ENCODE measurements at regions not wholly inside any gene's neighbourhood (a gene's known extent, or its start where the extent isn't known, plus 50 kb on each side); places are given as distances from the start of the nearest gene placed in this dataset.

DNA sequence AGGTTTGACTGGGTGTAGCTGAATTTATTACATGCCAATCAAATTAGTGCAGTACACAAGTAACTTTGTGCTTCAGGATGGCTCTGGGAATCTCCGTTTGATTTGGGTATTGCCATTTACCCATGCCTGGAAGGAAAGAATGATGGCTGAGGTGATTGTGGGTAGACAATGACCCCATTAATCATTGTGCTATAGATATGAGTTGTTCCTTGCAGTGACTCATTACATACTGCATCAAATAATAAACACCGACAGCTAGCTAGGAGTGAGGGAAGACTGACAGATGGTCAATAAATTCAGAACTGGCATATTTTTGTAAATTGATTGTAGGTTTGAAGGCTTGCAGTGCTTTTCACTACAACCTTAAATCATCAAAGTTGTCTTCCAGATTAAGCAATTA, 1069.5 kb downstream of the DIAPH3 start:
- TF ChIP-seq, protein P1, sequence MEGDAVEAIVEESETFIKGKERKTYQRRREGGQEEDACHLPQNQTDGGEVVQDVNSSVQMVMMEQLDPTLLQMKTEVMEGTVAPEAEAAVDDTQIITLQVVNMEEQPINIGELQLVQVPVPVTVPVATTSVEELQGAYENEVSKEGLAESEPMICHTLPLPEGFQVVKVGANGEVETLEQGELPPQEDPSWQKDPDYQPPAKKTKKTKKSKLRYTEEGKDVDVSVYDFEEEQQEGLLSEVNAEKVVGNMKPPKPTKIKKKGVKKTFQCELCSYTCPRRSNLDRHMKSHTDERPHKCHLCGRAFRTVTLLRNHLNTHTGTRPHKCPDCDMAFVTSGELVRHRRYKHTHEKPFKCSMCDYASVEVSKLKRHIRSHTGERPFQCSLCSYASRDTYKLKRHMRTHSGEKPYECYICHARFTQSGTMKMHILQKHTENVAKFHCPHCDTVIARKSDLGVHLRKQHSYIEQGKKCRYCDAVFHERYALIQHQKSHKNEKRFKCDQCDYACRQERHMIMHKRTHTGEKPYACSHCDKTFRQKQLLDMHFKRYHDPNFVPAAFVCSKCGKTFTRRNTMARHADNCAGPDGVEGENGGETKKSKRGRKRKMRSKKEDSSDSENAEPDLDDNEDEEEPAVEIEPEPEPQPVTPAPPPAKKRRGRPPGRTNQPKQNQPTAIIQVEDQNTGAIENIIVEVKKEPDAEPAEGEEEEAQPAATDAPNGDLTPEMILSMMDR (conservative IDR thresholded peaks at IDR 0.05; ENCODE audit: low read depth, low read length): no peak
- no peak for DNase-seq (ENCODE audit: low read depth)
- H3K4me3 ChIP-seq (ENCODE audit: low read length): no peak overlapping the region

DNA sequence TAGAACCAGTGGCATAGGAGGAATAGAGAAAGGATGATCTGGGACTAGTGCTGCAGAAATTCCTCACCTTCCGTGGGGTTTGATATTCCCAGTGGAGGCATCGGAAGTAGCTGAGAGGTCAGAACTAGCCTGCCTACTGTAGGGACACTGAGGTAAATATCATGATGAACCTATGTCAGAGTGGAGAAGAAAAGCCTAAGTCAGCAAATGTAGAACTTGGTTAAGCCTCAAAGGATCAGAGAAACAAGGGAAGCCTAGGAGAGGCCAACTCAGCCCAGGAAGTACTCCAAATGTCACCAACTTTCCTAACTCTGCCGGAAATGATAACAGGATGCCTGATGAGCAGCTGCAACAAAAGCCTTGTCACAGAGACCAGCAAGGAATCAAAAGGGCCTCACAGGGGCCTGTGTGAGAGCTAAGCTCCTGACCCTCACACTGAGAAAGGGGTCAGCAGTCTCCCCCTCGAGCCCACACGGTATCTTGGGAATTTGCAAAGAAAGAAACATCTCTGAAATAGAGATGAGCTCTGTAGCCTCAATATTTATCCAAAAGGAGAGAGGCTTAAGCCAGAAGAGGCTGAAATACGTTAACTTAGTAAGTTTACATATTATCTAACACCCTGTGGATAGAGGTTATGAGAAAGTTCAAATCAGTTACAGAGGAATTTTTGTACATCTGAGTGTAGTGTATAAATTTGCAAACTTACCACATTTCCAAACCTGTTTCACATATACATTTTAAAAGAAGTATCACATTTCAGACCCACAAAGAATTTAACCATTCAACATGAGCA, 1064.3 kb downstream of the DIAPH3 start:
- TF ChIP-seq, protein P1 (conservative IDR thresholded peaks at IDR 0.05; ENCODE audit: low read depth, low read length): no peak
- H3K4me3 ChIP-seq (ENCODE audit: low read length): no peak overlapping the region
- DNase-seq (ENCODE audit: low read depth): no peak

DNA sequence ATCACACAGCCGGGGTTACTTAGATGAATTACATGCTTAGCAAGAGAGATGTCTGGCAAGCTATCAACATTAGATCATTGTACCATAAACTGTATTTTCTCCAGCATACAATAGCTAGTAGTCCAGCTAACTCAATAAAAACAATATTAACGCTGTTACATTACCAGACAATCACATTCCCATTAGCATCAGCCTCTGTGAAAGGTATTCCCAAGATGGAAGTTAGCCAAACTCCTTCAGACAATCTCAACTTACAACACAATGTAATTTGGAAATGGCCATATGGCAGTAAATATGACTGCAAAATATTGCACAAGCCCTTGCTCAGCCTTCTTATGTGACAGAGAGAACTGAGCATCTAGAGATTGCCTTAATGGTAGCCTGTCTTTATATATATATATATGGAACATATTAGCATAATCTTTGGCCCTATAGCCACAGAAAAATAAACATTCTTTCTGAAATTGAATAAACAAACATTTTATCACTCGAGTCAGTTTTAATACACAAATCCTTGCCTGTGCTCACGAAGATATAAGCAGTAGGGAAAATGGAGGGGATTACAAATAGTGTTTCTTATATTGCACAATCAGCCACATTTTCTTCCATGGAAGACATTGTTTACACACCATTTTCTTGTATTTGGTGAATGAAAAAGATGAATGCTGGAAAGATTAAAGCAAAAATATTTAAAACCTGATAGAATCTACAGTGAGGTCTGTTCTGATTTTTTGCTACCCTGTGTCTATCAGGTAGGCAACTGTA, 1060.5 kb downstream of the DIAPH3 start:
- TF ChIP-seq, protein P1 (conservative IDR thresholded peaks at IDR 0.05; ENCODE audit: low read depth, low read length): no peak
- no peak for DNase-seq (ENCODE audit: low read depth)
- H3K4me3 ChIP-seq (ENCODE audit: low read length): no peak overlapping the region

DNA sequence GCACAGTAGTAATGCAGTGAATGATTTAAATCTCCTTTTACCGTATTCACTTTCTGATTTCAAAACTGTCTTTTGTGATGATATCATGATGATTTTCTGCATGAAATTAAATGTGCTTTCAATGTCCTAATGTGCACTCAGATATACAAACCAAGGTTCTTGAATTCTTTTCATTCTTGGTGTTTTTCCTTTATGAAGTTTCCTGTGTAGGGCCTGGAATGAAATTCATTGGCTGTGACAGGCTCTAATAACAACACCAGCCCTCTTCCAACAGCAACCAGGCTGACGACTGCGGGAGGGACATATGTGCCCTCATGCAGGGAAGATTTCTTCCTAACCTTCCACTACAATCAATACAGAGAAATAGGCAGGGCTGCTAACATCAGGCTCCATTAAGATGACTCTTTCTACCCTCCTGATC, 1052.0 kb downstream of the DIAPH3 start:
- peak; percentile 55 for DNase-seq (ENCODE audit: low read depth)
- TF ChIP-seq, protein P1 (conservative IDR thresholded peaks at IDR 0.05; ENCODE audit: low read depth, low read length): no peak
- H3K4me3 ChIP-seq (ENCODE audit: low read length): no peak overlapping the region

- TF ChIP-seq, protein P1 (conservative IDR thresholded peaks at IDR 0.05; ENCODE audit: low read depth, low read length): no peak
- no peak overlapping the region for H3K4me3 ChIP-seq (ENCODE audit: low read length)
- DNase-seq (ENCODE audit: low read depth): peak; percentile 96
These were observed 1051.5 kb downstream of the DIAPH3 start for GRCh38 chr13:59112221-59112718.

DNA sequence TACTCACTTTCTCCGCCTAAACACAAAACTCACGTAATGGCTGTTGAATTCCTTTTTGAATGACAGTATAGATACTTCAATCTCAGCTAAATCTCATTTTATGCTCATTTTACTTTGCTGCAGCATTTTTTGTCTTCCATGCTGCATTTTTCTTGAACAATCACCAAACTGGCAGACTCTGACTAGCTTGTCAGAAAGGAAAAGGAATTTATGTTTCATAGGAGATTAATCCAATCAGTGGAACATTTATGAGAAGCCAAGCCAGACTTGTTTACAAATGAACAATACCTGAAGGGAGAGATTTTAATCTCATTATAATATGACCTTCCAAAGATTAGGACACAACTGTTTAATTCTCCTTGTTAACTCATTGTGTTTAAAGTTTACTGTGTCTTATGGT, 1044.3 kb downstream of the DIAPH3 start:
- no peak overlapping the region for H3K4me3 ChIP-seq (ENCODE audit: low read length)
- DNase-seq (ENCODE audit: low read depth): peak; percentile 73
- TF ChIP-seq, protein P1 (conservative IDR thresholded peaks at IDR 0.05; ENCODE audit: low read depth, low read length): no peak
